Stimulated activated CD4-positive, alpha-beta T cell treated with anti-CD3 and anti-CD28 coated beads, Interleukin-1b, Interleukin-23, amount 100 ng/mL, for 24 hours (primary cell): ENCODE measurements at regions not wholly inside any gene's neighbourhood (a gene's known extent, or its start where the extent isn't known, plus 50 kb on each side); places are given as distances from the start of the nearest gene placed in this dataset.

Source experiments
- DNase-seq, 4 experiments: peaks; one replicate each; pipeline ENCODE4 v3.0.0-alpha.2; 2020; ENCODE audit warnings: low read depth in 4 of 4, low spot score in 1 of 4

DNA sequence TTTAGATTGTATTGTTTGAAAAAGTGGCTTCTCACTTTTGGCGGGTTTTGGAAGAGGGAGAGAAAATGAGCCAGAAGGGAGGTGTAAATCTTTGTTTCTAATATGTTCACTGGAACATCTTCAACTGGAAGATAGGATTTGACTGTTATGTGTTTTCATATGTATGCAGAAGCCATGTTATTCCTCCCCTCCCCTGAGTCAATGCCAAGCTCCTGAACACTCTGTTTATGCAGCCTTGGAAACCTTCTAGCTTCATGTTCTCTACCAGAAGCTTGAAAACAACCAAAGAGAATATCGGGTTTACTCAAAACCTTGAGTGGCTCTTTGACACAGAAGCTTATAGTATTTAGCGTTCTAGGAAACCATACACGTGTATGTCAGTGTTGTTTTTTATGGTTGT lies 279.1 kb downstream of the PRL start:
- DNase-seq: no peak

DNA sequence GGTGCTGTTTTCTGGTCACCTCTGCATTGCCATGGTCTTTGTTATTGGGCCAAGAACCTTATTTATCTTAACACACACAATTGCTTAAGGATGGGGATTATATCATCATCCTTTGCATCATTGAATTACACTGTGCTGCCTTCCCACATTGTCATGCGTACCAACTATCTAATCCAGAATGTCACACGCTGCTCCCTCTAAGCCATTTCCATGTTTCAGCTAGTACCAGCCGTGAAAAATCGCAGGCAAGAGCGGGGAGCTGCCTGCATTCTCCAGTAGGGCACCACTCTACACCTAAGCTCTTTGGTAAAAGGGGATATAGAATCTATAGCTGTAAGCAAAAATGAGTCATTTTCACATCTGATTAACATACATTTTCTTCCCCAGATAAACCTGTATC lies 277.0 kb downstream of the PRL start:
- no peak for DNase-seq

DNA sequence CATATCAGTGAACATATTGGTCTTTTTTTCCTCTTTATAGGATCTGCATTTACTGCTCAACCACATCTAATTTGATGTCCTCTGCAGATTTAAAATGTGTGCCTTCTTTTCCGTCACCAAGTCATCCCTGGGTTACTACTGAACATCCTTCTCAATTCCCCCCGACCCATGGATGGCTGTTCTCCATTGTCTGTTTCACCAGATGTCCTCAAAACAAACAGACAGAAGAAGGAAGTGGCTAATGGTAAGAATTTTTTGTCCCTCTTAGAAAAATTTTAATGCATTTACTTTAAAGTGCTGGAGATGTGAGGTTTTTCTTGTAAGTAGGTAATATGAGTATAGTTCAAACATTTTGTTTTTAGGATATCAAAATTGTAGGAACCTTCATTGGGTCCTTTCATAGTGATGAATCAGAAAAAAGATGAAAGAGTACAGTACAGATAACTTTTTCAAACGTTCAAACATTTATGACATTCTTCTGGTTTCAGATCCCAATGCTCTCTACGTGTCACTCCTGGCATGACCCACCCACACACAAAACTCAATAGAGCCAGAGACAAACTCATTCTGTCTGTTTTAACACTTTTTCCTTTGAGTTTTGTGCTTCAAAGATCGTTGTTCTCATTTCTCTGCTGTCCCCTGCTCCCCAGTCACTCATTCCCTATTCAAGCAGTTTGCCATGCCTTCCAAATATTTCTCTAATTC lies 276.4 kb downstream of the PRL start:
- DNase-seq: no peak

DNA sequence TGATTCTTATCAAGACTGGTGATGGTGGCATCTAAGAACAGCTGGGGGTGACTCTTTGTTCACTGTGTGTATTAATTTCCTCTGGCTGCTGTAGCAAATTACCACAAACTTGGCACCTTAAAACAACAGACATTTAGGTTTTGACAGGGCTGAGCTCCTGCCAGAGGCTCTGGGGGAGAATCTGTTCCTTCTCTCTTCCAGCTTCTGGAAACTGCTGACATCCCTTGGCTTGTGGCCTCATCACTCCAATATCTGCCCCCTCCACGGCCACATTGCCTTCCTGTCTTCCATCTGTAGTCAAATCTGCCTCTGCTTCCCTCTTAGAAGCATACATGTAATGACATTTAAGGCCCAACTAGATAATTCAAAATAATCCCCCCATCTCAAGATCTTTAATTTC lies 274.9 kb downstream of the PRL start:
- DNase-seq: no peak

DNA sequence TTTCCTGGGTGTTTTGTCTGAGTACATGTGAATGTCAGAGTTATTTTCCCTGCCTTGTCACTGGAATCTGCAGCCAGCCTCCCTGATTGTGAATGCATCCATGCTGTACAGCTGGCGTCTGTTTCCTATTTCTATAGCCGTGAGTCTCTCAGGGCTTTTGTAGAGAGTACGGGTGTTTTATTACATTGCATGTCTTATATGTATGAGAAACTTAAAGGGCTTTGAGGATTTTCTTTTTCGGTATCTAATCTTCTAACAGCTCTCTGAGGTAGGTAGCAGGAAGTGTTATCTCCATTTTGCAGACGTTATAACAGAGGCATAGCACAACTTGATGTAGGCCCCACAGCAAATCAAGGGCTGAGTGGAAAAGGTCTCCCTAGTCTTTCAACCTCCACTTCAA lies 272.9 kb downstream of the PRL start:
- no peak for DNase-seq

DNA sequence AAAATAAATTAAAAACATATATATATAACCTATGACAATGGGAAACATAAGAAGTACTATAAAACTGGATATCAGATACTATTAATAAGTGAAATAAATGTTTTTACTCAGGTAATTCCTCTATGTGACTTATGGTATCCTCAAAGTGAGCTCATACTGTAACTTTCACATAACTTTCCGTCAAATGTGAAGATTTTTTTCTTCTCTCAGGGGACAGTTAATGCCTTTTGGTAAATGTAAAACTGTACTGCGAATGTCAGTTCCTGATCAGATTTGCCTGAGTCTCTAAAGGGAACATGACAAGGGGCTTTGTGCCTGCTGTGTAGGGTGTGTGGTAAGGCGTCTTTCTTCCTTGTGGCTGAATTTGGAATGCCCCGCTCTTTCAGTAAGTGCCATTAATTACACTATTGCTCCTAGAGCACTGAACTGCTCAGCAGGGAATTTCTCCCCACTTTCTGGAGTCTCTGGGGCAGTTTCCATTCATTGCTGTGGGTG lies 271.8 kb downstream of the PRL start:
- no peak for DNase-seq

DNA sequence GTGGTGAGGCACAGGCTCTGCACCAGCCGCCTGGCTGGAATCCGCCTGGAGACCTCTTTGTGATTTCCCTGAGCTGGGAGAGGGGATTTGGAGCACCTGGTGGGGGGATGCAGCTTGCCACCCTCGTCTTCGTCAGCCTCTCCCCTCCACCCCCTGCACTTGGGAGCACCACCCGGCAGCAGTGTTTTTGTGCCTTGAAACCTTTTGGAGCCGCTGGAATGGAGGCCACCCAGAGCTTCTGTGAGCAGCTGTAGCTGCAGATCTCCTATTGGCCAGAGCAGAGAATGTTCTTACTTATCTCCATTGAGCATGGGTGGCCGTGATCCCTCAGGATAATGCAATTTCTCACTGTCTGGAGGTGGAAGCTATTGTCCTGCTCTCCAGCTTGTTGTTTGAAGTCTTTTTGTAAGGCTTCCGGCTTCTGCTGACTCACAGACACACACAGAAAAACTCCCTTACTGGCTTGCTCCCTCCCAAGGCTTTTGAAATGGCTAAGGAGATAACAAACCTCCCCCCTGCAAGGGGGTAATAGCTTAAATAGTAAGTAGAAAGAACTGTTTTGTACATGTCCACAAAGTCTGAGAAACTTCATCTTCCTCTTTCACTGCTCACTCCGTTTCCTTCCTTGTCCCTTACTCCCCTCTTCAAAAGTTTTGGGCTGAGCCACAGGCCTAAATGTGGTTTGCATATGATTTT lies 271.2 kb downstream of the PRL start:
- no peak for DNase-seq

DNA sequence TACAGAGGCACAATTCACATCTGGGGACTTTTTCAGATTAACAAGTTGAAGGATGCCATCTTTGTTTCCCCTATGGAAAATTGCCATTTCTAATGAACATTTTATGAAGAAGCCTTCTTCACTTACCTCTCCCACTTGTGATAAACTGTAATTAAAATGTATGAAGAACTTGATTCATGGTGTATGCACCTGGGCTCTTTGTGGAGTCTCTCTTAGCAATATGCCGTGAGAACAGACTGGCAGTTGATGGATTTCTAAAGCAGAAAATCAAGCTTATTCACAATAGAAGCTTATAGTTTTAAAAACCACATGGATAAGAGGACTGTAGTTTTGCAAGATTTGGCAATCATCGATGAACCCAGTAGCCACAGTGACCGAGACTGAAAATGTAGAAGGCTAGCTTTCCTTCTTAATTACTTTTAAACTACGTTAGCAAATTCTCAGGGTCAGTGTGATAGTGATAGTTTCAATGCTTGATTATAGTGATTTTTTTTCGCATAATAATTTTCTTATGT lies 270.6 kb downstream of the PRL start:
- no peak for DNase-seq

DNA sequence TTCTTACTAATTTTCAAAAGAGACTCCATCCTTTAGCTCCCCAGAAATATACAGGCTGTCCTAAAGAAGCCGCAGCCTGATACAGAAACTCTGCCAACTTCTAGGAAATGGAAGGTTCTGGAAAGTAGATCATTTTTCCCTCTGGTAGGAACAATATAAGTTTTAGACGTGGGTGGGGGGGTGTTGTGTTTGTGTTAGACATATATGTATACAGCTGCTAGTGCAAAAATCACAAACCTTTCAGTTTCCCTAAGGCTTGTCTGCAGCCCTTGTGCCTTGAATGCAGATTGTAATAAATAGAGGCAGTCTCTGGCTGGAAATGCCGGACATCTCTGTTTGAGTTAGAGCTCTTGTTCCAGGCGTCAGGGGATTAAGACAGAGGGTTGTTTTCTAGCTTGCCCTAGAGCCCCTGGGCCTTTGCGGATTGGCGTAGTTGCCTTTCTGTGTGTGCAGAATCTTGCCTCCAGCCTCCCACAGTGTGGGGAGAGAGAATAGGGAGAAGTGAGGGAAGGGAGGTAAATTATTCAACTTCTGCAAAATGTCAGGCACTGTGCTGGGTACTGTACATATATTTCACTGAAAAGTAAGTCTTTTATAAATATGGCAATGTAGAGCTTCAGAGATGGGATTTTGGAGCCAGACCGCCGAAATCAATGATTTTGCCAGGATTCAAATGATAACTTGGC lies 269.7 kb downstream of the PRL start:
- DNase-seq: no peak

DNA sequence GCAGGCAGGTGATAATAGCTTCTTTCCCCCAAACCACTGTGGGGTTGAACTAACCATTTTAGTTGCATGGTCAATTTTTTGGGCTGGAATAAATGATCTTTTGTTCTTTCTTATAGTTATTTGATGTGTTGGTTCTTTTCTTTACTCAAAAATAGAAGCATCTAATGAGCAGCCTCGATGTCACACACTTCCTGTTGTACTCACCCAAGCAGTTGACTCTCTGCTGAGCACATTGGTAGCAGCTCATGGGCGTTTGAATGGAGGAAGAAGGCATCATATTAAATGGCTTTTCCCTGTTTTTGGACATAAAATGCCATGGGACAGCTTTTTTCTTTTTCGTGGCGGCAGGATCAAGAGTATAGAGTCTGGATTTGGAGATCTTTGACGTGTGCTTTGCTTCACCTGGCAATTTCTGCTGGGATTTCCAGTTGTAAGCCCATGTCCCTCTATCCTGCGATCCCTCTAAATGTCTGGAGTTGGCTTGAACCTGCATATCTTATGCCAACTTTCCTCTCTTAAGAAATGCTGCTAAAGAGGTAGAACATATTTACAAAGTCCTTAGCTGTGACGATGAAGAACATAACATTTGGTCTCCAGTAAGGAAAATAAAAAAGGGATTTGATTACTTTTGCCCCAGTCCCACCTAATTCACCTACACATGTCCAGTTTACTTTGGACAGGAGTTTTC lies 268.3 kb downstream of the PRL start:
- DNase-seq: no peak

DNA sequence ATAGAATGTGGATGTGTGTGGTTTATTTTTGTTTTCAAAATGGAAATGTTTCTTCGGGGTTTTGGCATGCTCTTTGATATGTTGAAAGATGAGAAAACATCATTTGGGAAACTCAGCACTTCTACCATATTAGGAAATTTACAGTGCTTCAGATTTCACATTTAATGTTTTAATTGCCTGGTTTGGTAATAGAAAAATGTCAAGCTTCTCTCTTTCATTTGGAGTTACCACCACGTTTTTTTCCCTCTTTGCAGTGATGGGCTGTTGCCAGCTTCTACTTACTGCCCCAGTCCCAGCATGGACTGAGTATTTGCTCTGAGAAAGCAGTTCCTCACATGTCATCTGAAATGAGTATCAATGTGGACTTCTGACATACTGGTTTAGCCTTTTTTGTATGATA lies 267.7 kb downstream of the PRL start:
- no peak for DNase-seq

DNA sequence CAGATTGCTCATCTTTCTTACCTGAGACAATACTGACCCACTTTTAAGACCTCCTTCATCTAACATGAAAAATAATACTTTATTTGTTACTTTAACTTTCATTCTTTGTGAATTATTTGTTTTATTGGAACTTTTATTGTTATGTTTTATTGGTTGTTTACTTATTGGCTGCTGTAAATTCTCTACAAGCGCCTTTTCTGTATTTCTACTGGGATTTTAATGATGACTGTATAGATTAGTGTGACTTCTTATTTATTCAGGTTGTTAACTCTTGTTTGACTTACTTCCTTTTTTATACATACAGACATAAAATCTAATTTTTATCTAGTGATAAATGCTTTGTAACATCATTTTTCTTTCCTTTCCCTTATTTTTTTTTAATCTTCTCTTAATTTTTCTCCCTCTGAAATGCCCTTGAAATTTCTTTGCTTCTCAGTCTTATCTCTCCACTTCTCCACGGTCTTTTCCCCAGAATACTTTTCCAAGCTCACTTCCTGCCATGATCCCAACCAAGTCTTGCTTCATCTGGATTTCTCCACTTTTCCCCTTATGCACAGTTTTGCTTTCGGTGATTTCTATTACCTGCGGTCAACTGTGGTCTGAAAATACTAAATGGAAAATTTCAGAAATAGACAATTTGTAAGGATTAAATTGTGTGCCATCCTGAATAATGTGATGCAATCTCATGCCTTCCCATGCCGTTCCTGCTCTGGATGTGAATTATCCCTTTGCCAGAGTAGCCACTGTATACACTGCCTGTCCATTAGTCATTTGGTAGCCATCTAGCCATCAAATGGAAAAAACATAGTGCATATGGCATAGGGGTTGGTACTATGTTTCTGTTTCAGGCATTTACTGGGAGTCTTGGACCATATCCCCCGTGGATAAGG lies 265.9 kb downstream of the PRL start:
- DNase-seq: no peak

DNA sequence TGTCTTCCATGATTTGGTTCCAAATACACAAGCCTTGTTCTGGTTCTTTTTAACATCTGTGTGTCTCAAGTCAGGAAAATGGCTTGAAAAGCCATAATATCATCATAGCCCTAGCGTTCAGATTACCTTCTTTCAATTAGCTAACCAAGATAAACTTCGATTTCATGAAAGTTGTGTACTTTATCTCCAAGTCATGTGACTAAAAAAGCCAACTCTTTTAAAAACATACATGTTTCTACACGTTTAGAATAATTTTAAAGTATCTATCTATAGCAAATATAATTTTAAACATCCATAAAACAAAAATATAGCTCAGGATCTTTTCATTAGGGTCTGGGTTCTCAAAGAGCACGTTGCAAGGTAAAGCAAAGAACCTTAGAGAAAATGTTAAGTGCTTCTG lies 261.1 kb downstream of the PRL start:
- no peak for DNase-seq

DNA sequence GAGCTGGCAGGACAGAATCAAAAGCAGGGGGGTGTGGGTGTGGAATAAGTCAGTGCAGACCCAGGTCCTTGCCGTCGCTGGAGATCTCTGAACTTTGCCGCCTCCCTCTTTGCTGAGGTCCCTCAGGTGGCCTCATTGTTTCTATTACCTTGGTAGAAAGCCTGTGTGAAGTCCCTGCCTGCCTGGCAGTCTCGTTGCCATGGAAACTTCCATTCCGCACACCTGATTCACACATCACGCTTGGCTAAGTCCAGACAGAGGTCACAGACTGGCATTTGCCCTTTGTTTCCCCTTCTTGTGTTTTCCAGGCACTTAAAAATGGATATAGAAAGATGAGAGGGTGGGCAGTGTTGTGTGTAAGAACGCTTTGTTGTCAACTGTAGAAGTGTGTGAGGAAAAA lies 260.6 kb downstream of the PRL start:
- DNase-seq: no peak

DNA sequence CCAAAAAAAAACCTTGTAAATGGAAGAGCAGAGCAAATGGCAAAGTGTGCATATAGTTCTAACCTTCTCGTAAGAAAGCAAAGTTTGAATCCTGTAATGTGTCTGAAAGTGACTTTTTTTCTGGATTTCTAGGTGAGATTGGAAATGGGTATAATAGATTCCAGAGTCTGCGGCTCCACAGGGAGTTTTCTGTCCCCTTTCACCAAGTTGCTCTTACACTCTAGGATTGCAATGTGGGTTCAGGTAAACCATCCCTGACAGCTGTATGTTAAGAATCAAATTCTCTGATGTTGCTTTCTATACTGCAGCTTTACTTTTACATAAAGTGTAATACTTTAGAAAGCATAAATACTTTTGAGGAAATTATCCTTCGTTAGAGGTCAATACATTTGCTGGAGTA lies 260.1 kb downstream of the PRL start:
- no peak for DNase-seq

DNA sequence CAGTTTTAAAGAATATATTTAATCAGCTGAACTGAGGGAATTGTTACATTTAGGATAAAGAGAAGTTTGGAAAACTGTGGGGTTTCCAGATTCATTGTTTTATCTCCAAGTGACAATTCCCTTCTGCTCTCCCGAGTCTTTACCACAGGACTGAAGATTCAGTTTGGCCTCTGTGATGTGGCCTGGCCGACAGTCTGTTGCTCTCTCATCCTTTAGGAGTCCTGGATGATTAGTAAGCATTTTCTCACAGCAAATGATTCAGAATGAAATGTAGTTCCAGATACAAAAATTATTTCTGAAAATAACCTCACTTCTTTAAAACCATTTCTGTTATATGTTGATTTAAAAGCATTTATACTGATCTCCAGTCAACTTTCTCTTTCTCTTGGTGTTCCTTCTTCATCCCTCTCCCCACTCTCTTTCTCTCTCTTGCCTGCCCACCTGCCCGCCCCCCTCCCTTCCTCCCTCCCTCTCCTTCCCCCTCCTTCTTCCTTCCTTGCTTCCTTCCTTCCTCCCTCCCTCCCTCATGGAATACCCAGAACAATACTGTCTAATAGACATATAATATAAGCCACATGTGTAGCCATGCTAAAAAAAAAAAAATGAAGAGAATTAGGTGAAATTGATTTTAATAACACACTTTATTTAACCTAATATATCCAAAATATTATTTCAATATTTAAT lies 254.9 kb downstream of the PRL start:
- DNase-seq: no peak

DNA sequence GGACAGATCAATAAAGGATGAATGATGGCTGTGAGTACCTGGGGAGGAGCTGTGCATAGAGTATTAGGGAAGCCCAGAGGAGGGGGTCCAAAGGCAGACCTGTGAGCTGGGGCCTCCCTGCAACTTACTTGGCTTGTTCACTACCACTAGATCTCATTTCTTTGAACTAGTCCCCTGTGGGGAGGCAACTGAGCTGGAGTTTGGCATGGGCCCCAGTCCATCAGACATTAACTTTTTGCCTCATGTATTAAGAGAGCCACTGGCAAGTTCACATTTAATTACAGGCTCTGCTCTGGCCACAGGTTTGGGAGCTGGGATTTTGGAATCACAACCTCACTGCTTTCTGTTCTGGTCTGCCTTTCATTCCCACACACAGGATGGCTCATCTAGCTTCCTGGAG lies 254.1 kb downstream of the PRL start:
- no peak for DNase-seq

DNA sequence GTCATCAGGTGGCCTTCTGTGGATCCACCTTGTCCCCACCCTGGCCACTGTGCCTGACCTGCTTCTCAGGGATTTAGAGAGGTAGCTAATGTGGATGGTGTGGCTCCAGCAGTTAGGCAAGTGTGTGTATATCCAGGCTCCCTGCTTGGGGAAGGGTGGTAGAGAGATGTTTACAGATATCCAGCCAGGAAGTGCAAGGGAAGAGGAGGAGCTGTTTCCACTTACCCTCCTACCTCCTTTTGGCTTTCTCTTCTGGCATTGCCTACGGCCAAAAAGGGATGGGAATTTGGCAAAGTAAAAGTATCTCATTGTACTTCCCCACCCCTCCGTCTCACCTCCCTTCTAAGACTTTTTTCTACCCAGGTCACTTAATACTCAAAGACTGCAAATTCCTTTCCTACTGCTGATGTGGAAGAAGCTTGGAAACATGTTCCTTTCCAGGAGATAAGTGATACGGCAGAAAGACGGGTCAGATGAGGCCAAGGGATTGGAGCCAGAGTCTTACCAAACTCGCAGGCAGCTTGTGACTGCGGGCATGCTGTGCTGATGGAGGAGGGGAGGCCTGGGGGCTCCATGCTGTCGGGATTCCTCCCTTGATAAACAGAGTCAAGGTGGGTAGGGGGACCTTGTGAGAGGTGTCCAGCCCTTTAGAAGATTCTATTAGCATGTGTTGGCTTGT lies 253.4 kb downstream of the PRL start:
- DNase-seq: no peak

DNA sequence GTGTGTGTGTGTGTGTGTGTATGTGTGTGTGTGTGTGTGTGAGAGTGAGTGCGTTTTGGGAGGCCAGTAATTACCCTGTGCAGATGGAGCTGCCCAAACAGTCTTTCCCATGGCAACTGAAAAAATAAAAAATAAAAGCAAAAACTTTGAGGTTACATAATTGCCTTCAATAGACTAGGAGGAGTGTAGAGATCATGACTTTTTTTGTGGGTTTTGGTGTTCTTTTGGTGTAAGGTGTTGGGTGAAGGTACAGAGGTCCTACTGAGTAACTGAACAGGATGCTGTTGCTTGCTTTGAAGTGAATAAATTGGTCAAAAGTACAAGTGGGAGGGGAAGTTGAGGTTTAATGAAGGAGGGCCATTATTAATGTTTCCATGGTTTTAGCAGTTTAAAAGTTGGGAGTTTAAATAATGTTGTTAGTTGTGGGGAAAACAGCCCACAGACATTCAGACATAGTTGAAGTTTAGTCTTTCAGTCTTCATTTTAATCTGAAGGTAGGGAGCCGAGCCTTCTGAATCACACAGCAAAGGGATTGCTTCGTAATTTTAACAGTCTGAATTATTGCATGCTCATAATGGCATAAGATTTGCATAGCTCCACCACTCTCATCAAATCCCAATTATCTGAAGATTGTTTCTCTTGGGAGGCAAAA lies 251.4 kb downstream of the PRL start:
- DNase-seq: no peak
